ENCODE measurements at regions not wholly inside any gene's neighbourhood (a gene's known extent, or its start where the extent isn't known, plus 50 kb on each side); places are given as distances from the start of the nearest gene placed in this dataset.

DNA sequence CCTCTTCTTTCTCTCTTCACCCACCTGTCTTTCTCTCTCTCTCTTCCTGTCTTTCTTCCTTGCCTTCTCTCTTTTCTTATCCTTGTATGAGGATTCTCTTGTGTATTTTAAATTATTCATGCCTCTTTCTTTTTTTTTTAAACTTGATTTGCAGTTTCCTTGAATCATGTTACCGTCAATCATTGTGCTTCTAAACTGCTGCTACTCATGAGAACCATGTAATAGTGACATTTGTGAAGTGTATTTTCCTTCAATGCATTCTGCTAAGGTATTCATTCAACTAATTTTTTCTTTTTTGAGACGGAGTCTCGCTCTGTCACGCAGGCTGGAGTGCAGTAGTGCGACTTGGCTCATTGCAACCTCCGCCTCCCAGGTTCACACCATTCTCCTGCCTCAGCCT is 539.1 kb upstream of the BRINP3 start:
- TF ChIP-seq, protein P1, sequence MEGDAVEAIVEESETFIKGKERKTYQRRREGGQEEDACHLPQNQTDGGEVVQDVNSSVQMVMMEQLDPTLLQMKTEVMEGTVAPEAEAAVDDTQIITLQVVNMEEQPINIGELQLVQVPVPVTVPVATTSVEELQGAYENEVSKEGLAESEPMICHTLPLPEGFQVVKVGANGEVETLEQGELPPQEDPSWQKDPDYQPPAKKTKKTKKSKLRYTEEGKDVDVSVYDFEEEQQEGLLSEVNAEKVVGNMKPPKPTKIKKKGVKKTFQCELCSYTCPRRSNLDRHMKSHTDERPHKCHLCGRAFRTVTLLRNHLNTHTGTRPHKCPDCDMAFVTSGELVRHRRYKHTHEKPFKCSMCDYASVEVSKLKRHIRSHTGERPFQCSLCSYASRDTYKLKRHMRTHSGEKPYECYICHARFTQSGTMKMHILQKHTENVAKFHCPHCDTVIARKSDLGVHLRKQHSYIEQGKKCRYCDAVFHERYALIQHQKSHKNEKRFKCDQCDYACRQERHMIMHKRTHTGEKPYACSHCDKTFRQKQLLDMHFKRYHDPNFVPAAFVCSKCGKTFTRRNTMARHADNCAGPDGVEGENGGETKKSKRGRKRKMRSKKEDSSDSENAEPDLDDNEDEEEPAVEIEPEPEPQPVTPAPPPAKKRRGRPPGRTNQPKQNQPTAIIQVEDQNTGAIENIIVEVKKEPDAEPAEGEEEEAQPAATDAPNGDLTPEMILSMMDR (IDR thresholded peaks at IDR 0.05; ENCODE audit: insufficient read depth, low read depth, low read length), result no peak
- TF ChIP-seq EZH2 (IDR thresholded peaks at IDR 0.05; ENCODE audit: insufficient read depth, low read length), result no peak
